HEK293T (cell line): ENCODE measurements at regions not wholly inside any gene's neighbourhood (a gene's known extent, or its start where the extent isn't known, plus 50 kb on each side); places are given as distances from the start of the nearest gene placed in this dataset.
"Not testable (repeated sequence)": the region's sequence is repeated elsewhere in the genome, so short reads cannot be mapped to it uniquely, and the experiment has no call there.

Experiments used
- FOXM1 ChIP-seq: fragments of 450-650 bp; IDR thresholded peaks from 2 replicates; pipeline ENCODE4 v1.6.1; 2017; ENCODE audit warnings: mild to moderate bottlenecking, borderline replicate concordance
- HDGF ChIP-seq: fragments of 450-650 bp; IDR thresholded peaks from 2 replicates; pipeline ENCODE4 v1.6.1; 2017; ENCODE audit warnings: antibody characterized with exemption, borderline replicate concordance
- L3MBTL2 ChIP-seq: fragments of 450-650 bp; conservative IDR thresholded peaks from 2 replicates; pipeline ENCODE4 v1.6.1; 2016; ENCODE audit warnings: mild to moderate bottlenecking
- LEF1 ChIP-seq: fragments of 450-650 bp; IDR thresholded peaks from 2 replicates; pipeline ENCODE4 v1.6.1; 2017; ENCODE audit warnings: mild to moderate bottlenecking, borderline replicate concordance
- TARDBP ChIP-seq: fragments of 450-650 bp; IDR thresholded peaks from 2 replicates; pipeline ENCODE4 v1.6.1; 2016
- TF ChIP-seq, protein P1 (sequence below): fragments of 450-650 bp; IDR thresholded peaks from 2 replicates; pipeline ENCODE4 v1.6.1; 2016

GRCh38 chr13:85548845-85549244 is 250.4 kb downstream of the SLITRK6 start:
- TF ChIP-seq, protein P1, sequence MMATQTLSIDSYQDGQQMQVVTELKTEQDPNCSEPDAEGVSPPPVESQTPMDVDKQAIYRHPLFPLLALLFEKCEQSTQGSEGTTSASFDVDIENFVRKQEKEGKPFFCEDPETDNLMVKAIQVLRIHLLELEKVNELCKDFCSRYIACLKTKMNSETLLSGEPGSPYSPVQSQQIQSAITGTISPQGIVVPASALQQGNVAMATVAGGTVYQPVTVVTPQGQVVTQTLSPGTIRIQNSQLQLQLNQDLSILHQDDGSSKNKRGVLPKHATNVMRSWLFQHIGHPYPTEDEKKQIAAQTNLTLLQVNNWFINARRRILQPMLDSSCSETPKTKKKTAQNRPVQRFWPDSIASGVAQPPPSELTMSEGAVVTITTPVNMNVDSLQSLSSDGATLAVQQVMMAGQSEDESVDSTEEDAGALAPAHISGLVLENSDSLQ = not testable (repeated sequence)
- not testable (repeated sequence) for TF ChIP-seq LEF1, TARDBP, HDGF, FOXM1, L3MBTL2
